GM23338 (cell line): ENCODE measurements at regions not wholly inside any gene's neighbourhood (a gene's known extent, or its start where the extent isn't known, plus 50 kb on each side); places are given as distances from the start of the nearest gene placed in this dataset.

Source experiments
- ATAC-seq: fragments of 200-7000 bp; cut with Tn5 transposase; 3 replicates; pipeline ENCODE4 v1.9.1; 2020
- DNase-seq: peaks from one replicate; pipeline ENCODE4 v3.0.0-alpha.2; 2015; ENCODE audit warnings: low spot score
- H2AFZ ChIP-seq: fragments of 200-600 bp; sonication (generic); 2 replicates; pipeline ENCODE4 v1.8.0; 2016; ENCODE audit warnings: antibody characterized with exemption, mild to moderate bottlenecking, moderate library complexity
- H3F3A ChIP-seq: fragments of 200-600 bp; sonication (generic); replicated peaks from 2 replicates; pipeline ENCODE4 v1.8.0; 2017; ENCODE audit warnings: antibody characterized with exemption, mixed run types, low read depth
- H3K27ac ChIP-seq: fragments of 200-600 bp; sonication (generic); 2 replicates; pipeline ENCODE4 v1.6.1; 2016; ENCODE audit warnings: low read depth
- H3K27me3 ChIP-seq: fragments of 200-600 bp; sonication (generic); 2 replicates; pipeline ENCODE4 v1.8.0; 2016; ENCODE audit warnings: mild to moderate bottlenecking, mixed run types, moderate library complexity; ENCODE audit not compliant: insufficient read depth
- H3K36me3 ChIP-seq: fragments of 200-600 bp; sonication (generic); 2 replicates; pipeline ENCODE4 v1.8.0; 2016; ENCODE audit warnings: mild to moderate bottlenecking; ENCODE audit not compliant: insufficient read depth
- H3K4me1 ChIP-seq: fragments of 200-600 bp; sonication (generic); 2 replicates; pipeline ENCODE4 v1.8.0; 2016; ENCODE audit warnings: mild to moderate bottlenecking, moderate library complexity; ENCODE audit not compliant: insufficient read depth
- H3K4me2 ChIP-seq: fragments of 200-600 bp; sonication (generic); 2 replicates; pipeline ENCODE4 v1.7.1; 2017; ENCODE audit warnings: mixed run types
- H3K4me3 ChIP-seq: fragments of 200-600 bp; sonication (generic); 2 replicates; pipeline ENCODE4 v1.6.1; 2016; ENCODE audit warnings: mixed run types
- H3K79me2 ChIP-seq: fragments of 200-600 bp; sonication (generic); replicated peaks from 2 replicates; pipeline ENCODE4 v1.8.0; 2017; ENCODE audit warnings: mild to moderate bottlenecking; ENCODE audit not compliant: insufficient read depth
- H3K9me2 ChIP-seq: fragments of 200-600 bp; sonication (generic); 2 replicates; pipeline ENCODE4 v1.8.0; 2017; ENCODE audit not compliant: insufficient read depth
- H4K20me1 ChIP-seq: fragments of 200-600 bp; sonication (generic); replicated peaks from 2 replicates; pipeline ENCODE4 v1.8.0; 2017; ENCODE audit warnings: mild to moderate bottlenecking; ENCODE audit not compliant: insufficient read depth
- H3K27ac Mint-ChIP-seq: 2 replicates; pipeline ENCODE4 v1.8.0; 2020; ENCODE audit warnings: inconsistent platforms, mild to moderate bottlenecking, moderate library complexity, mixed read lengths
- H3K27me3 Mint-ChIP-seq: 3 replicates; pipeline ENCODE4 v1.8.0; 2022; ENCODE audit warnings: low read depth, mild to moderate bottlenecking, moderate library complexity, mixed read lengths, inconsistent platforms; ENCODE audit not compliant: insufficient read depth, poor library complexity
- H3K36me3 Mint-ChIP-seq: 3 replicates; pipeline ENCODE4 v1.8.0; 2021; ENCODE audit warnings: low read depth, mild to moderate bottlenecking, inconsistent platforms, moderate library complexity, mixed read lengths
- H3K4me1 Mint-ChIP-seq: 3 replicates; pipeline ENCODE4 v1.8.0; 2020; ENCODE audit warnings: mild to moderate bottlenecking, inconsistent platforms, mixed read lengths
- H3K4me3 Mint-ChIP-seq: 3 replicates; pipeline ENCODE4 v1.8.0; 2021; ENCODE audit warnings: moderate library complexity, mild to moderate bottlenecking, inconsistent platforms, mixed read lengths
- H3K9me3 Mint-ChIP-seq: 3 replicates; pipeline ENCODE4 v1.8.0; 2020; ENCODE audit warnings: moderate library complexity, mild to moderate bottlenecking, inconsistent platforms, mixed read lengths
- EZH2phosphoT487 ChIP-seq: fragments of 200-600 bp; sonication (generic); IDR thresholded peaks from one replicate; pipeline ENCODE4 v1.8.1; 2018; ENCODE audit warnings: antibody characterized with exemption; ENCODE audit not compliant: unreplicated experiment
- ZNF331 ChIP-seq: fragments of 250-450 bp; sonication (Bioruptor Pico); IDR thresholded peaks from 2 replicates; pipeline ENCODE4 v1.5.0; 2020; ENCODE audit warnings: low read depth, mild to moderate bottlenecking, moderate library complexity
- ZNF462 ChIP-seq: fragments of 250-450 bp; sonication (Bioruptor Pico); IDR thresholded peaks from 2 replicates; pipeline ENCODE4 v1.5.0; 2020; ENCODE audit warnings: mild to moderate bottlenecking, moderate library complexity
- TF ChIP-seq, protein P1 (sequence below): IDR thresholded peaks from one replicate; pipeline ENCODE4 v1.6.1; 2018; ENCODE audit warnings: antibody characterized with exemption; ENCODE audit not compliant: unreplicated experiment

- TF ChIP-seq ZNF462 (CRISPR knock-in tag), result no peak
These were observed 123.8 kb downstream of the PTCSC3 start (continued) for GRCh38 chr14:36052681-36053080.

DNA sequence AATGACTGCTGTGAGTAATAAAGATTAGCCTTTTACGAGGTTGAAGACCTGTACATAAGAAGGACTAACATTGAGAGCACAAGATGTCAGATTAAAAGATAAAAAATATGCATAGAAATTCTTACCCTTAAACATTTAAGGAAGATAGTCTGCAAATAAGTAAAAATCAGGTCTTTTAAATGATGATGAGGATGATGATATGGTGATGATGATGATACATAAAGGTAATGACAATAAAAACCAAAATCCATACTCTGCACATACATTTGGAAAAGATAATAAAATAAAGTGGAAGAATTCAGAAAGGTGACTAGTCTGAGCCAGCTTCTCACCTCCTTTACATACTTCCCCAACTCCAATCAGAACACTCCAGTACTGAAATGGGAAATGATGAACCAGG lies 124.5 kb downstream of the PTCSC3 start:
- Mint-ChIP-seq H3K36me3 (no peaks in the 10 kb centered on the region), H3K27me3 (no peaks in the 10 kb centered on the region), H3K4me1 (peaks cover 14% of the 10 kb centered on the region), H3K9me3 (no peaks in the 10 kb centered on the region), H3K27ac (no peak overlapping the region), H3K4me3 (no peak overlapping the region)
- H2AFZ ChIP-seq, result 0 out of 2 replicates have a peak overlapping the region, but pooled peaks have one; percentile 4
- no peaks in the 10 kb centered on the region for H3K9me2 ChIP-seq
- no peak overlapping the region for H3K4me2 ChIP-seq
- H3K79me2 ChIP-seq, result no peaks in the 10 kb centered on the region
- no peaks in the 10 kb centered on the region for H3F3A ChIP-seq
- no peak for TF ChIP-seq ZNF331 (CRISPR knock-in tag)
- no peak for TF ChIP-seq EZH2phosphoT487
- no peak for TF ChIP-seq ZNF462 (CRISPR knock-in tag)
- TF ChIP-seq, protein P1, sequence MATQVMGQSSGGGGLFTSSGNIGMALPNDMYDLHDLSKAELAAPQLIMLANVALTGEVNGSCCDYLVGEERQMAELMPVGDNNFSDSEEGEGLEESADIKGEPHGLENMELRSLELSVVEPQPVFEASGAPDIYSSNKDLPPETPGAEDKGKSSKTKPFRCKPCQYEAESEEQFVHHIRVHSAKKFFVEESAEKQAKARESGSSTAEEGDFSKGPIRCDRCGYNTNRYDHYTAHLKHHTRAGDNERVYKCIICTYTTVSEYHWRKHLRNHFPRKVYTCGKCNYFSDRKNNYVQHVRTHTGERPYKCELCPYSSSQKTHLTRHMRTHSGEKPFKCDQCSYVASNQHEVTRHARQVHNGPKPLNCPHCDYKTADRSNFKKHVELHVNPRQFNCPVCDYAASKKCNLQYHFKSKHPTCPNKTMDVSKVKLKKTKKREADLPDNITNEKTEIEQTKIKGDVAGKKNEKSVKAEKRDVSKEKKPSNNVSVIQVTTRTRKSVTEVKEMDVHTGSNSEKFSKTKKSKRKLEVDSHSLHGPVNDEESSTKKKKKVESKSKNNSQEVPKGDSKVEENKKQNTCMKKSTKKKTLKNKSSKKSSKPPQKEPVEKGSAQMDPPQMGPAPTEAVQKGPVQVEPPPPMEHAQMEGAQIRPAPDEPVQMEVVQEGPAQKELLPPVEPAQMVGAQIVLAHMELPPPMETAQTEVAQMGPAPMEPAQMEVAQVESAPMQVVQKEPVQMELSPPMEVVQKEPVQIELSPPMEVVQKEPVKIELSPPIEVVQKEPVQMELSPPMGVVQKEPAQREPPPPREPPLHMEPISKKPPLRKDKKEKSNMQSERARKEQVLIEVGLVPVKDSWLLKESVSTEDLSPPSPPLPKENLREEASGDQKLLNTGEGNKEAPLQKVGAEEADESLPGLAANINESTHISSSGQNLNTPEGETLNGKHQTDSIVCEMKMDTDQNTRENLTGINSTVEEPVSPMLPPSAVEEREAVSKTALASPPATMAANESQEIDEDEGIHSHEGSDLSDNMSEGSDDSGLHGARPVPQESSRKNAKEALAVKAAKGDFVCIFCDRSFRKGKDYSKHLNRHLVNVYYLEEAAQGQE, result no peak
- no peaks in the 10 kb centered on the region for H3K27me3 ChIP-seq
- no peaks in the 10 kb centered on the region for H4K20me1 ChIP-seq
- DNase-seq (no peak), ATAC-seq (no peak)
- peaks cover 11% of the 10 kb centered on the region for H3K4me1 ChIP-seq
- no peaks in the 10 kb centered on the region for H3K36me3 ChIP-seq
- H3K4me3 ChIP-seq, result no peak overlapping the region
- H3K27ac ChIP-seq, result no peak overlapping the region
